COR-L47 (cell line): ENCODE measurements at regions not wholly inside any gene's neighbourhood (a gene's known extent, or its start where the extent isn't known, plus 50 kb on each side); places are given as distances from the start of the nearest gene placed in this dataset.

Experiments
- DNase-seq: peaks from one replicate; lab custom pipeline; 2025; lab: John Stamatoyannopoulos, UW

GRCh38 chr1:230515451-230516145 lies 89.5 kb upstream of the PGBD5 start:
- DNase-seq: no peak

- no peak for DNase-seq
Measured at GRCh38 chr1:230510496-230510895, 84.4 kb upstream of the PGBD5 start.

GRCh38 chr1:230509281-230509977 lies 83.3 kb upstream of the PGBD5 start:
- DNase-seq: no peak

- DNase-seq: no peak
Measured at GRCh38 chr1:230507666-230508402, 81.7 kb upstream of the PGBD5 start.

GRCh38 chr1:230507236-230507635 lies 81.1 kb upstream of the PGBD5 start:
- no peak for DNase-seq

- DNase-seq: no peak
Measured at GRCh38 chr1:230506451-230506850, 80.3 kb upstream of the PGBD5 start.

- DNase-seq: no peak
Measured at GRCh38 chr1:230504310-230504709, 78.2 kb upstream of the PGBD5 start.

GRCh38 chr1:230503726-230504125 lies 77.6 kb upstream of the PGBD5 start:
- no peak for DNase-seq

- DNase-seq: no peak
Measured at GRCh38 chr1:230502996-230503395, 76.9 kb upstream of the PGBD5 start.

- no peak for DNase-seq
Measured at GRCh38 chr1:230502306-230502705, 76.2 kb upstream of the PGBD5 start.

GRCh38 chr1:230501849-230502248 lies 75.7 kb upstream of the PGBD5 start:
- no peak for DNase-seq

- no peak for DNase-seq
Measured at GRCh38 chr1:230501242-230501641, 75.1 kb upstream of the PGBD5 start.

GRCh38 chr1:230500063-230500462 lies 73.9 kb upstream of the PGBD5 start:
- DNase-seq: no peak

- no peak for DNase-seq
Measured at GRCh38 chr1:230499496-230499895, 73.4 kb upstream of the PGBD5 start.

- DNase-seq: peak; percentile 77
Measured at GRCh38 chr1:230498704-230499103, 72.6 kb upstream of the PGBD5 start.

GRCh38 chr1:230496451-230496850 lies 70.3 kb upstream of the PGBD5 start:
- DNase-seq: no peak

GRCh38 chr1:230495891-230496385 lies 69.8 kb upstream of the PGBD5 start:
- no peak for DNase-seq

- DNase-seq: no peak
Measured at GRCh38 chr1:230495076-230495475, 68.9 kb upstream of the PGBD5 start.

- DNase-seq: no peak
Measured at GRCh38 chr1:230494514-230494913, 68.4 kb upstream of the PGBD5 start.

- no peak for DNase-seq
Measured at GRCh38 chr1:230494026-230494425, 67.9 kb upstream of the PGBD5 start.

- no peak for DNase-seq
Measured at GRCh38 chr1:230493264-230493663, 67.1 kb upstream of the PGBD5 start.

- DNase-seq: no peak
Measured at GRCh38 chr1:230490436-230490835, 64.3 kb upstream of the PGBD5 start.
